Left lung (tissue), 4 donors: ENCODE measurements at regions not wholly inside any gene's neighbourhood (a gene's known extent, or its start where the extent isn't known, plus 50 kb on each side); places are given as distances from the start of the nearest gene placed in this dataset.

Experiments used
- ATAC-seq: fragments of 200-7000 bp; cut with Tn5 transposase; one replicate; pipeline ENCODE4 v1.9.1; 2020; ENCODE audit warnings: moderate library complexity
- DNase-seq, 4 donors: peaks; one replicate each; pipeline ENCODE4 v3.0.0-alpha.2; 2013 to 2020
- H3K27ac ChIP-seq, 2 donors: fragments of 200-600 bp; sonication (generic) in 1 of 2; one replicate each; pipeline versions ENCODE4 v1.5.0 to v1.8.0; 2020 to 2021
- H3K27me3 ChIP-seq, 2 donors: fragments of 200-600 bp; sonication (generic) in 1 of 2; one replicate each; pipeline versions ENCODE4 v1.5.0 to v1.8.0; 2020 to 2021
- H3K36me3 ChIP-seq, 2 donors: fragments of 200-600 bp; sonication (generic) in 1 of 2; one replicate each; pipeline versions ENCODE4 v1.5.0 to v1.8.0; 2020 to 2021
- H3K4me1 ChIP-seq, 2 donors: fragments of 200-600 bp; one replicate each; pipeline ENCODE4 v1.8.0; 2021
- H3K4me3 ChIP-seq, 2 donors: fragments of 200-600 bp; sonication (generic) in 1 of 2; one replicate each; pipeline versions ENCODE4 v1.5.0 to v1.8.0; 2020 to 2021; ENCODE audit warnings: mild to moderate bottlenecking in 1 of 2
- H3K9me3 ChIP-seq, 2 donors: fragments of 200-600 bp; sonication (generic) in 1 of 2; one replicate each; pipeline versions ENCODE4 v1.5.0 to v1.8.0; 2020 to 2021
- intact Hi-C, 2 donors: fragments of 100-400 bp; cut with DNase I; formaldehyde crosslinking; loops; one replicate each; pipeline versions ENCODE4 v1.11.2 to v1.14.2; 2022
- TF ChIP-seq, protein P1 (sequence below), 2 donors: fragments of 200-600 bp; sonication (generic) in 1 of 2; IDR thresholded peaks; one replicate each; pipeline versions ENCODE4 v1.5.0 to v1.8.0; 2021; ENCODE audit warnings: antibody characterized with exemption in 2 of 2
- donor health status: DM: no; HTN: yes; CAD: no.
- donor health status: DM: no; HTN: no; CAD: no.

DNA sequence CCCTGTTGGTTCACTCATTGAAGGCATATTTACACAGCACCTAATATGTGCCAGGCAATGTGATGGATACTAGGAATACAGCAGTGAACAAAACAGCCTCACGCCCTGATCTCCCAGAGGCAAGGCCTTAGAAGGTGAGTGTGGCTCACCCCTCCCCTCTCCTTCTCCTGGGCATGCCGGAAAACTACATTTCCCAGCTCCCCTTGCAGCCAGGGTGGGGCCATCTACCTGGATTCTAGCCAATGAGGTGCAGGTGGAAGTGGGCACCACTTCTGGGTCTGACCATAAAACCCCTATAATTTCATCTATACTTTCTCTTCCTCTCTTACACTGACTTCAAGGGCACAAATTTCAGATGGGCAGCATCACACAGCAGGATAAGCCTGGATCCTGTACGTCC lies 63.8 kb downstream of the FBXO2 start:
- Histone ChIP-seq H3K4me3 (no peak overlapping the region), H3K4me1 (peaks cover 3 to 10% of the 10 kb centered on the region in 2 donors), H3K27me3 (peaks cover 0 to 48% of the 10 kb centered on the region in 2 donors), H3K27ac (no peak overlapping the region), H3K36me3 (no peaks in the 10 kb centered on the region), H3K9me3 (no peaks in the 10 kb centered on the region)
- DNase-seq, result no peak
- no peak for ATAC-seq
- intact Hi-C loops, result no loop called here
- TF ChIP-seq, protein P1, sequence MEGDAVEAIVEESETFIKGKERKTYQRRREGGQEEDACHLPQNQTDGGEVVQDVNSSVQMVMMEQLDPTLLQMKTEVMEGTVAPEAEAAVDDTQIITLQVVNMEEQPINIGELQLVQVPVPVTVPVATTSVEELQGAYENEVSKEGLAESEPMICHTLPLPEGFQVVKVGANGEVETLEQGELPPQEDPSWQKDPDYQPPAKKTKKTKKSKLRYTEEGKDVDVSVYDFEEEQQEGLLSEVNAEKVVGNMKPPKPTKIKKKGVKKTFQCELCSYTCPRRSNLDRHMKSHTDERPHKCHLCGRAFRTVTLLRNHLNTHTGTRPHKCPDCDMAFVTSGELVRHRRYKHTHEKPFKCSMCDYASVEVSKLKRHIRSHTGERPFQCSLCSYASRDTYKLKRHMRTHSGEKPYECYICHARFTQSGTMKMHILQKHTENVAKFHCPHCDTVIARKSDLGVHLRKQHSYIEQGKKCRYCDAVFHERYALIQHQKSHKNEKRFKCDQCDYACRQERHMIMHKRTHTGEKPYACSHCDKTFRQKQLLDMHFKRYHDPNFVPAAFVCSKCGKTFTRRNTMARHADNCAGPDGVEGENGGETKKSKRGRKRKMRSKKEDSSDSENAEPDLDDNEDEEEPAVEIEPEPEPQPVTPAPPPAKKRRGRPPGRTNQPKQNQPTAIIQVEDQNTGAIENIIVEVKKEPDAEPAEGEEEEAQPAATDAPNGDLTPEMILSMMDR (IDR thresholded peaks at IDR 0.05), result no peak
